HG03196 (cell line): ENCODE measurements at regions not wholly inside any gene's neighbourhood (a gene's known extent, or its start where the extent isn't known, plus 50 kb on each side); places are given as distances from the start of the nearest gene placed in this dataset.
"Not testable (repeated sequence)": the region's sequence is repeated elsewhere in the genome, so short reads cannot be mapped to it uniquely, and the experiment has no call there.

ENCODE experiments used
- ATAC-seq: cut with Tn5 transposase; IDR thresholded peaks from one replicate; pipeline ENCODE4 v1.9.1; 2021; ENCODE audit not compliant: unreplicated experiment

- ATAC-seq = no peak
Measured at GRCh38 chr7:113030489-113030888, 56.1 kb downstream of the GPR85 start.

DNA sequence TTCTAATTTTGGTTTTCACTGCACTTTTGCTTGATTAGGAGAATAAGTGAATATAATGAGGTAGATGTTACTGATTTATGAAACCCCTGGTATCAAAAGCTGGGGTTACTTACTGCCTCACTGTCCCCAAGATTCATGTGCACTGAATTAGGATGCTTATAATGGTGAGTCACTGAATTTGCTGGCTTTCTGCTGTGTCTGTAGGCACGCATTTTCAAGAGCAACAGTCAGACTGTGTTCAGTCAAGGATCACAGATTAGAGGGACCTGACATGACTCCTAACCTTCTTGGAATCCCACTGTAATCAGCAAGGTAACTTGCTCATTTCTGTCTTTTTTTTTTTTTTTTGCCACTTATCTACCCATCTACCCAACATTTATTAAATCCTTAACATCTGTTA lies 59.7 kb downstream of the GPR85 start:
- ATAC-seq = no peak

- not testable (repeated sequence) for ATAC-seq
Measured at GRCh38 chr7:113017144-113017857, 69.3 kb downstream of the GPR85 start.

GRCh38 chr7:113015034-113015645 lies 71.5 kb downstream of the GPR85 start:
- no peak for ATAC-seq

- ATAC-seq = no peak
Measured at GRCh38 chr7:113013761-113014449, 72.7 kb downstream of the GPR85 start.

DNA sequence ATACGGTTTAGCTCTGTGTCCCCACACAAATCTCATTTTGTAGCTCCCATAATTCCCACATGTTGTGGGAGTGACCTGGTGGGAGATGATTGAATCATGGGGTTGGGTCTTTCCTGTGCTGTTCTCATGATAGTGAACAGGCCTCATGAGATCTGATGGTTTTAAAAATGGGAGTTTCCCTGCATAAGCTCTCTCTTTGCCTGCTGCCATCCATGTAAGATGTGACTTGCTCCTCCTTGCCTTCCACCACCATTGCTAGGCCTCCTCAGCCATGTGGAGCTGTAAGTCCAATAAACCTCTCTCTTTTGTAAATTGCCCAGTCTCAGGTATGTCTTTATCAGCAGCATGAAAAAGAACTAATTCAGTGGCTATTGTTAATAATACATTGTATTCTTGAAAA lies 73.8 kb downstream of the GPR85 start:
- ATAC-seq = not testable (repeated sequence)

GRCh38 chr7:113010377-113010776 lies 76.2 kb downstream of the GPR85 start:
- no peak for ATAC-seq

DNA sequence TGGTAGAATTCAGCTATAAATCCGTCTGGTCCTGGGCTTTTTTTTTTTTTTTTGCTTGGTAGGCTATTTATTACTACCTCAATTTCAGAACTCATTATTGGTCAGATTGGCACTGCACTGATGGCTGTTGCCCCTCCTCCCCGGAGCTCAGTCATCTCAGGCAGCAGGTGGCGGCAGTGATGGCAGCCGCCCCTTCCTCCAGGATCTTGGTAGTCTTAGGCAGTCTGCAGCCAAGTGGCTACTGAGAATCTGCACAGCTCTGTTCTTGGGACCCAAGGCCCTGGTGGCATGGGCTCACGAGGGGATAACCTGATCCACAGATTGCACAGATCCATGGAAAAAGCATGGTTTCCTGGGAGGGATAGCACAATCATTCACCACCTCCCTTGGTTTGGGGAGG lies 77.9 kb downstream of the GPR85 start:
- no peak for ATAC-seq

DNA sequence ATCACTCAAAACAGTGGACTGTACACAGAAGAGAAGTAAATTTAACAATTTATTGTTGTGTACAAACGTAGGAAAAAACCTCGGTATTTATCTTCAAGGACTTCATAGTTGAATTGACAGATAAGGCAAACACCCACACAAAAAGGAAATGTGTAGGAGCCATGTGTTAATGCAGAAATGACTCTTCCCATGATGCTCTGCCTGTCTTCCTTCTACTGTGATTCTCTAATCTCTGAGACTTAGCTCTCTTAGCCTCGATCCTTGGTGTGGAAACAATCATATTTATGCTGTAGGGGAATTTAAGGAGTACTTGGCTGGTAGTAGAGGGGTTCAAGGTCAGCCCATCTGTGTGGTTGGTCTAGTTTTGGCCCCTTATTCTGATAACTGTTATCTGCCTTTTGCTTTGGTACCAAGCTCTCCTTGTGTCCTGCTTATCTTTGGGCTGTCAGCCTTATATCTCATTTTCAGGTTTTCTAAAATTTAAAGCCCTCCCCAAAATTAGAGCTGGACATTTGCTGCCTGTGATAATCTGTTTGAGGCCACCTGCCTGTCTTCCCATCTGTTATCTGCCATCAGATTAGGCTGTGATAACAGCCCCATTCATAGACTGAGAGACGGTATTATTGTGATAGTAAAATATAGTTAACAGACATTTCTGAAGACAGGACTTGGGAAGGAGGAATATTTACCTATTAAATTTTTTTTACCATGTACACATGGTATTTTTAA lies 81.7 kb downstream of the GPR85 start:
- no peak for ATAC-seq

DNA sequence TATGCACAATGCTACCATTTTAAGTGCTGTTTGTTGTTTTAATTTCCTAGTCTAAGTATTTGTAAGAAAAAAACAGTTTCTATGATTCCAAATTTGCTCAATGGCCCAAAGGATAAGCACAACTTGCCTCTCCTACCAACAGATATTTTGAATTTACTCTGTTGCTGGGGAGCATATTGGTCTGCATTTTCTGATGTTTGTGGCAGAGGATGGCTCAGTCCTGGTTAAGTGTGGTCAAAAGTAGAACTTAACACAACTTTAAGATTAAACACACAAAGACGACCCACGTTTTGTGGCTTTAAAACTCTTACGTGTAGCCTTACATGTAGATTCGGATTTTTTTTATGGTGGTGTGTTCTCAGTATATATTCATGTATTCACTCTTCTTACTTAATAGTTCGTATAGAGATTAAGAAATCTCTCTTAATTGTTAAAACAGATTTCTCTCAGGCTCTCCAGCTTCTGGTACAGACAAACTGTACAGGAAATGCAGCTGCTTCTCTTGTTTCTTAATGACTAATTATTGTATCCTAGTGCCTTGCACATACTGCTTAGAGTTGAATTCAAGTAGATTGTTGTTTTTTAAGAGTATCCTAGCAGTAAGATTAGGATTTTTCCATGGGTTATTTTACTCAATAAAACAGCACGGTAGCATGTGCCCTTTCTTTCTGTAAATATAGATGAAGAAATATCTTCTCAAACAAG lies 86.2 kb downstream of the GPR85 start:
- ATAC-seq = no peak

- no peak for ATAC-seq
Measured at GRCh38 chr7:112997831-112998230, 88.8 kb downstream of the GPR85 start.

DNA sequence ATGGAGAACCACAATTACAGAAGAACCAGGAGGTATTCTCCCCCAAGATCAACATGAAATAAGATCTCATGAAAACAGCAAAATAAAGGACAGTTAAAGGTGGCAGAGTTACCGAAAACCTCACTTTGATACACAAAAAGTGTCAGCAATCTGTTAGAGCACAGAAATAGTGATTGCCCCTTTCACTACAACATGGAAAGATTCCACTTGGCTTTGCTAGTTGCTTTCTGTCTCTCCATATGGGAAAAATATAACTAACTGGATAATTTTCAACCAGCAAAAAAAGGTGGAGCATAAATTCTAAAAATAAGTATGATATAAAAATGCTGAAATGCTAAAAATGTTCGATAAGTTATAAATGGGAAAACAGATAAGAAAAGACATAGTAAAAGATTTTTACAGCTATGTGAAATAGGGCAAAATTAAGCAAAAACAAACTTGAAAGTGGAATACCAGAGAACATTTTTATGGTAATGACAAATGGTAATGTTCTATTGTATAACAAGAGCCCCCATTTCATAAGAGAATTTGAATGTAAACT lies 90.2 kb downstream of the GPR85 start:
- ATAC-seq = no peak

- no peak for ATAC-seq
Measured at GRCh38 chr7:112995059-112995824, 91.4 kb downstream of the GPR85 start.

DNA sequence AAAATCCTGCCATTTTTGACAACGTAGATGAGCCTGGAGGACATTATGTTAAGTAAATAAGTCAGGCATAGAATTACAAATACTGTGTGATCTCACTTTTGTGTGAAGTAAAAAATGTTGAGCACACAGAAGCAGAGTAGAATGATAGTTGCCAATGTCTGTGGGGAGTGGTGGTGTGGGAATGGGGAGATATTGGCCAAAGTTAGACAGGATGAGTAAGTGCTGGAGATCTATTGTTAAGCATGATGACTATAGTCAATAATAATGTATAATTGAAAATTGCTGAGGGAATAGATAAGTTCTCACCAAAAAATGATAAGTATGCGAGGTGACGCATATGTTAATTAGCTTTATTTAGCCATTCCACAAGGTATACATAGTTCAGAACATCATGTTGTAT lies 92.0 kb downstream of the GPR85 start:
- no peak for ATAC-seq

DNA sequence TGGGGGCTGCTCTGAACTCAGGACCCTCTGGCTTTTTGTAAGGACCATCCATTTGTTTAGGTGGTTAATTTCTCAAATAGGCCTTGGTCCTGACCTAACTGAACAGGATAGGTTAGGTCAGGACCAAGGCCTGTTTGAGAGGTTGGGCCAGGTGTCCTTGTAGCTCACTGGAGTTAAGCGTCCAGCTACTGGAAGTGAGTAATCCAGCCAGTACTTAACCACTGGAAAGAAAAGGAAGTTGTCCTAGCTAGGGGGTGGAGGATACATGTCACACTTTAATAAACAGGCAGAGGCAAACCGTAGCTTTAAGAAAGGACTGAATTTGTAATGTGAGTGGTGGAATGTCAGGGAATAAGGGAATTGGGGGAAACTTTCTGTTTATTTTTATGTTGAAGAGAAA lies 96.0 kb downstream of the GPR85 start:
- no peak for ATAC-seq

DNA sequence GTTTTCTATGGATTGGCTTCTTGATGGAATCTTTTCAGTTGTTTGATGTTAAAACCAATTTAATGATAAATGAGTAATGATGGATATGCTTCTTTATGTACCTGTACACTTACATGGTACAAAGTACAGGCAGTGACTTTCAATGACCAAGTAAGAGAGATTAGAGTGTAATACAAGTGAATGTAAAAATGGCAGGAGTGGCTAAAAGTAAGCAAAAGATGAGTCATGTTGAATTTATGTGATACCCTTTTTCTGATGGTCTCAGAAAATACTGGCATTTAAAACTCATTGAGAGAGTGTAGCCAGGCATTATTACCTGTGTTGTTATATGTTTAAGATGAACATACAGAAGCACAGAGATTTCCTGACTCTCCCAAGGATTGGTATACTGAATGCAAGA lies 97.1 kb downstream of the GPR85 start:
- ATAC-seq = no peak

DNA sequence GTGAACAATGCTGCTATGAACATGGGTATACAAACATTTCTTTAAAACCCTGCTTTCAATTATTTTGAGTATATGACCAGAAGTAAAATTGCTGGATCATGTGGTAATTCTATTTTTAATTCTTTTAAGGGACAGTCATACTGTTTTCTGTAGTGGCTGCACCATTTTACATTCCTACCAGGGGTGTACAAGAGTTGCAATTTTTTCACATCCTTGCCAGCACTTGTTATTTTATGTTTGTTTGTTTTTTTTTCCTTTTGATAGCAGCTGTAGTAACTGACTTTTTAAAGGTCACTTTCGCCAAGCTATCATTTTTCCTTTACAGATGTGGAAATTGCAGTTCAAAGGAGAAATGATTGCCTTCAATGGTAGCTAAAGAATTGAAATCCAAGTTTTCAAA lies 99.5 kb downstream of the GPR85 start:
- no peak for ATAC-seq

DNA sequence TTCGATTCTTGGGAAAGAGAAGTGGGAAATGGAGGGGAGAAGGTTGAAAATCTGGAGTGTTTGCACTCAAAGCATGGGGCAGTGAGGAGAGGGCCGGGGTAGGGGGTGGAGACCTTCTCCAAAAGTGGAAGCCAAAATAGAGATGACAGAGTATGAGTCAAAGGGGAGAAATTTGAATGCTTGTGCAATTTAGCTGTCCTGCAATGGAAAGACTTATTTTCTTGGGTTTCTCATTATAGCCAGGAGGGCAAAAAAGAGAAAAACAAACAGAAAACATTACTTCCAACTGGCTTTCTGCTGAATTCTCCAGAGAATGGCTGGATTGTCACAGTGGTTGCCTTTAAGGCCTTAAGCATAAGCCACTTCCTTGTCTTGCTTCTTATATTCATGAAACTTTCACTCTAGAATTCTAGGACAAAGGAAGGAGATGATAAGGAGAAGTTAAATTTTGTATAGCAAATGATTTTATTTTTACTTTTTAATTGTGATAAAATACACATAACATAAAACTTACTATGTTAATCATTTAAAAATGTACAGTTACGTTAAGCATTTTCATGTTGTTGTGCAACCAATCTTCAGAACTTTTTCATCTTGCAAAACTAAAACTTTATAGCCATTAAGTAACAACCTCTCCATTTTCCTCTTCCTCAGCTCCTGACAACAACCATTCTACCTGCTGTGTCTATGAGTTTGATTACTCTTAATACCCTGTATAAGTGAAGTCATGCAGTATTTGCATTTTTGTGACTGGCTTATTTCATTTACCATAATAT lies 100.2 kb downstream of the GPR85 start:
- ATAC-seq = no peak

DNA sequence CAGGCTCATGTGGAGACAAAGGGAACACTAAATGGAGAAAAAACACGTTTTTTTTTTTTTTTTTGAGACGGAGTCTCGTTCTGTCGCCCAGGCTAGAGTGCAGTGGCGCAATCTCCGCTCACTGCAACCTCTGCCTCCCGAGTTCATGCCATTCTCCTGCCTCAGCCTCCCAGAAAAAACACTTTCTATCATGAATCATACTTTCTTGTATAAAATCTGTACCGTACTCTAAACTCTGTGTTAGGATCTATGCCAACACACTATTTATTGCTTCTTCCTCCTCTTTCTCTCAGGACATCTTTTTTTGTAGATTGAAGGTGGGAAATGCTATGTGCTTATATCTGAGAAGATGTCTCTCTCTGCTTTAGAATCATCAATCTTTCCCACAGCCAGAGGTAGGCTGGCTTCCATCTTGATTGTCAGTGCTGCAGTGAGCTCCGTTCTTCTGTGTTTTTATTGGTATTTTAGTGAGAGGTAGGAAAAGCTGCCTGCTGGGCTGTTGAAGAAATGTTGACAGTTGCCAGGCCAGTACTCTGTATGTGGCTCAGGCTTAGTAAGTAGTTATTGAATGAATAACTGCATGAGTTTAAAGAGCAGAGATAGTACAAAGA lies 101.1 kb downstream of the GPR85 start:
- no peak for ATAC-seq
